SU-DHL-6 (cell line): ENCODE measurements at regions not wholly inside any gene's neighbourhood (a gene's known extent, or its start where the extent isn't known, plus 50 kb on each side); places are given as distances from the start of the nearest gene placed in this dataset.
"Not testable (repeated sequence)": the region's sequence is repeated elsewhere in the genome, so short reads cannot be mapped to it uniquely, and the experiment has no call there.

ENCODE experiments used
- H2AFZ ChIP-seq: fragments of 200-600 bp; sonication (generic); 2 replicates; pipeline ENCODE4 v1.6.1; 2014; ENCODE audit warnings: low read depth, mild to moderate bottlenecking, moderate library complexity, mixed read lengths, antibody characterized with exemption, low read length; ENCODE audit not compliant: severe bottlenecking
- H3F3A ChIP-seq: fragments of 200-600 bp; shearing (Covaris generic); 2 replicates; pipeline ENCODE4 v1.6.0; 2016; ENCODE audit warnings: antibody characterized with exemption, mild to moderate bottlenecking; ENCODE audit not compliant: insufficient read depth
- H3K27ac ChIP-seq: fragments of 200-600 bp; sonication (generic); 2 replicates; pipeline ENCODE4 v1.5.1; 2016; ENCODE audit warnings: low read depth, mild to moderate bottlenecking, low read length, moderate library complexity, mixed read lengths
- H3K27me3 ChIP-seq: fragments of 200-600 bp; sonication (generic), shearing (Covaris generic); 2 replicates; pipeline ENCODE4 v1.6.0; 2014; ENCODE audit warnings: mild to moderate bottlenecking, low read length
- H3K36me3 ChIP-seq: fragments of 200-600 bp; sonication (generic); 2 replicates; pipeline ENCODE4 v1.6.1; 2014; ENCODE audit warnings: mild to moderate bottlenecking, low read length, mixed read lengths
- H3K4me2 ChIP-seq: fragments of 300-600, 200-600 bp; shearing (Covaris generic), sonication (generic); 2 replicates; pipeline ENCODE4 v1.6.0; 2014; ENCODE audit warnings: low read length, low read depth, mild to moderate bottlenecking; ENCODE audit not compliant: poor library complexity, severe bottlenecking
- H3K4me3 ChIP-seq: fragments of 200-600 bp; sonication (generic); 2 replicates; pipeline ENCODE4 v1.5.1; 2014; ENCODE audit warnings: antibody characterized with exemption, low read length, mild to moderate bottlenecking, mixed read lengths; ENCODE audit not compliant: insufficient read depth, poor library complexity, severe bottlenecking
- H3K79me2 ChIP-seq: fragments of 200-600 bp; sonication (generic); 2 replicates; pipeline ENCODE4 v1.6.1; 2014; ENCODE audit warnings: mild to moderate bottlenecking, low read length, moderate library complexity; ENCODE audit not compliant: insufficient read depth
- H3K9ac ChIP-seq: fragments of 200-600 bp; sonication (generic); 2 replicates; pipeline ENCODE4 v1.7.0; 2014; ENCODE audit warnings: mild to moderate bottlenecking, low read length
- H3K9me2 ChIP-seq: fragments of 200-600 bp; sonication (generic); replicated peaks from 2 replicates; pipeline ENCODE4 v1.6.1; 2014; ENCODE audit warnings: low read length; ENCODE audit not compliant: insufficient read depth
- H3K9me3 ChIP-seq: fragments of 200-600 bp; sonication (generic); 2 replicates; pipeline ENCODE4 v1.6.1; 2014; ENCODE audit warnings: low read length, mixed read lengths; ENCODE audit not compliant: insufficient read depth
- H4K20me1 ChIP-seq: fragments of 200-600 bp; sonication (generic); 2 replicates; pipeline ENCODE4 v1.6.1; 2014; ENCODE audit warnings: low read depth, mild to moderate bottlenecking, antibody characterized with exemption, low read length, moderate library complexity, mixed read lengths
- EZH2phosphoT487 ChIP-seq: fragments of 200-600 bp; sonication (generic), shearing (Covaris generic); conservative IDR thresholded peaks from 2 replicates; pipeline ENCODE4 v1.6.1; 2018; ENCODE audit warnings: mild to moderate bottlenecking, antibody characterized with exemption, low read length, moderate library complexity, mixed read lengths
- TF ChIP-seq, protein P1 (sequence below): fragments of 200-600 bp; sonication (generic); IDR thresholded peaks from one replicate; pipeline ENCODE4 v1.5.1; 2017; ENCODE audit warnings: antibody characterized with exemption, mild to moderate bottlenecking, low read length, moderate library complexity; ENCODE audit not compliant: insufficient read depth, poor library complexity, severe bottlenecking

DNA sequence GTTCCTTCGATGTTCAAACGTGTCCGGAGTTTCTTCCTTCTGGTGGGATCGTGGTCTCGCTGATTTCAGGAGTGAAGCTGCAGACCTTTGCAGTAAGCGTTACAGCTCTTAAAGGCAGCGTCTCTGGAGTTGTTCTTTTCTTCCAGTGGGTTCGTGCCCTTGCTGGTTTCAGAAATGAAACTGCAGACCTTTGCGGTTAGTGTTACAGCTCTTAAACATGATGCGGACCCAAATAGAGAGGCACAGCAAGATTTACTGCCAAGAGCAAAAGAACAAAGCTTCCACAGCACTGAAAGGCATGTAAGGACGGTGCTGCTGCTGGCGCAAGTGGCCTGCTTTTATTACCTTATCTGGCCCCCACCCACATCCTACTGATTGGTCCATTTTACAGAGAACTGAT lies 931.4 kb downstream of the IPMK start:
- no peaks in the 10 kb centered on the region for H4K20me1 ChIP-seq
- no peak for TF ChIP-seq EZH2phosphoT487
- TF ChIP-seq, protein P1, sequence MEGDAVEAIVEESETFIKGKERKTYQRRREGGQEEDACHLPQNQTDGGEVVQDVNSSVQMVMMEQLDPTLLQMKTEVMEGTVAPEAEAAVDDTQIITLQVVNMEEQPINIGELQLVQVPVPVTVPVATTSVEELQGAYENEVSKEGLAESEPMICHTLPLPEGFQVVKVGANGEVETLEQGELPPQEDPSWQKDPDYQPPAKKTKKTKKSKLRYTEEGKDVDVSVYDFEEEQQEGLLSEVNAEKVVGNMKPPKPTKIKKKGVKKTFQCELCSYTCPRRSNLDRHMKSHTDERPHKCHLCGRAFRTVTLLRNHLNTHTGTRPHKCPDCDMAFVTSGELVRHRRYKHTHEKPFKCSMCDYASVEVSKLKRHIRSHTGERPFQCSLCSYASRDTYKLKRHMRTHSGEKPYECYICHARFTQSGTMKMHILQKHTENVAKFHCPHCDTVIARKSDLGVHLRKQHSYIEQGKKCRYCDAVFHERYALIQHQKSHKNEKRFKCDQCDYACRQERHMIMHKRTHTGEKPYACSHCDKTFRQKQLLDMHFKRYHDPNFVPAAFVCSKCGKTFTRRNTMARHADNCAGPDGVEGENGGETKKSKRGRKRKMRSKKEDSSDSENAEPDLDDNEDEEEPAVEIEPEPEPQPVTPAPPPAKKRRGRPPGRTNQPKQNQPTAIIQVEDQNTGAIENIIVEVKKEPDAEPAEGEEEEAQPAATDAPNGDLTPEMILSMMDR: no peak
- no peaks in the 10 kb centered on the region for H3K9me2 ChIP-seq
- H3K79me2 ChIP-seq: no peaks in the 10 kb centered on the region
- no peak overlapping the region for H2AFZ ChIP-seq
- H3K27ac ChIP-seq: no peak overlapping the region
- H3F3A ChIP-seq: no peaks in the 10 kb centered on the region
- no peak overlapping the region for H3K4me2 ChIP-seq
- no peak overlapping the region for H3K4me3 ChIP-seq
- H3K27me3 ChIP-seq: no peaks in the 10 kb centered on the region
- H3K9ac ChIP-seq: no peak overlapping the region
- H3K36me3 ChIP-seq: no peaks in the 10 kb centered on the region
- H3K9me3 ChIP-seq: no peaks in the 10 kb centered on the region

- H3K79me2 ChIP-seq: no peaks in the 10 kb centered on the region
- no peaks in the 10 kb centered on the region for H3F3A ChIP-seq
- no peaks in the 10 kb centered on the region for H3K9me2 ChIP-seq
- H3K4me2 ChIP-seq: no peak overlapping the region
- H3K36me3 ChIP-seq: no peaks in the 10 kb centered on the region
- no peaks in the 10 kb centered on the region for H3K9me3 ChIP-seq
- no peak overlapping the region for H3K4me3 ChIP-seq
- no peaks in the 10 kb centered on the region for H4K20me1 ChIP-seq
- no peak overlapping the region for H3K9ac ChIP-seq
- no peak overlapping the region for H3K27ac ChIP-seq
- H2AFZ ChIP-seq: no peak overlapping the region
- TF ChIP-seq, protein P1: no peak
- TF ChIP-seq EZH2phosphoT487: no peak
- no peaks in the 10 kb centered on the region for H3K27me3 ChIP-seq
Observed at GRCh38 chr10:57334523-57334922, 933.2 kb downstream of the IPMK start.

- no peak for TF ChIP-seq EZH2phosphoT487
- TF ChIP-seq, protein P1: no peak
- Histone ChIP-seq H3K9me2 (no peaks in the 10 kb centered on the region), H3K27ac (no peak overlapping the region), H3K27me3 (no peaks in the 10 kb centered on the region), H3K9me3 (no peaks in the 10 kb centered on the region), H4K20me1 (no peaks in the 10 kb centered on the region), H3K36me3 (no peaks in the 10 kb centered on the region), H3K4me2 (no peak overlapping the region), H3F3A (no peaks in the 10 kb centered on the region), H3K79me2 (no peaks in the 10 kb centered on the region), H3K9ac (no peak overlapping the region), H2AFZ (no peak overlapping the region), H3K4me3 (no peak overlapping the region)
Observed at GRCh38 chr10:57333880-57334279, 933.8 kb downstream of the IPMK start.

GRCh38 chr10:57321400-57321854 lies 946.3 kb downstream of the IPMK start:
- H3K4me3 ChIP-seq, H3K9me2 ChIP-seq, H3K36me3 ChIP-seq, H3K79me2 ChIP-seq, H3F3A ChIP-seq, H3K9ac ChIP-seq, H4K20me1 ChIP-seq, H2AFZ ChIP-seq, H3K9me3 ChIP-seq, H3K27ac ChIP-seq, H3K4me2 ChIP-seq, H3K27me3 ChIP-seq: not testable (repeated sequence)
